GM12878 (cell line): ENCODE measurements at regions not wholly inside any gene's neighbourhood (a gene's known extent, or its start where the extent isn't known, plus 50 kb on each side); places are given as distances from the start of the nearest gene placed in this dataset.

Experiments used
- ATAC-seq: fragments of 200-7000 bp; cut with Tn5 transposase; 3 replicates; pipeline ENCODE4 v1.9.1; 2020; ENCODE audit warnings: mild to moderate bottlenecking, moderate library complexity
- BruUV-seq: library from RNA; stranded (reverse); fragments of 400-500 nt; replicated peaks from 2 replicates; lab custom pipeline; 2021; lab: Mats Ljungman, UMichigan
- CTCF ChIA-PET: fragments of 300-600 bp; sonication (Branson Sonifier 250); formaldehyde crosslinking; extraction: SDS; loops from one replicate; lab custom pipeline; 2021; ENCODE audit warnings: inconsistent platforms; lab: Yijun Ruan, JAX
- POLR2A ChIA-PET: fragments of 350-600 bp; formaldehyde crosslinking; extraction: SDS; loops from one replicate; lab custom pipeline; 2021; ENCODE audit warnings: inconsistent platforms; lab: Charles Lee
- RAD21 ChIA-PET: fragments of 300-600 bp; sonication (Branson Sonifier 250); formaldehyde crosslinking; loops from one replicate; lab custom pipeline; 2023; ENCODE audit warnings: antibody characterized with exemption; ENCODE audit not compliant: unreplicated experiment; lab: Charles Lee
- SMC1A ChIA-PET: fragments of 300-600 bp; sonication (Branson Sonifier 250); formaldehyde crosslinking; loops from one replicate; lab custom pipeline; 2023; ENCODE audit not compliant: unreplicated experiment, uncharacterized antibody; lab: Charles Lee
- DNase-seq: peaks from one replicate; pipeline ENCODE4 v3.0.0-alpha.2; 2011; ENCODE audit warnings: low read depth, low spot score
- FAIRE-seq: peaks from 3 replicates; lab custom pipeline; 2011; peaks lifted over from hg19 to GRCh38; lab: Jason Lieb, UNC
- H2AFZ ChIP-seq: 2 replicates; pipeline ENCODE4 v1.6.0; 2011; ENCODE audit warnings: low read depth, low read length, control low read depth; ENCODE audit not compliant: control insufficient read depth
- H3K27ac ChIP-seq: 2 replicates; pipeline ENCODE4 v1.5.1; 2011; ENCODE audit warnings: control low read depth; ENCODE audit not compliant: control insufficient read depth, insufficient read depth
- H3K27me3 ChIP-seq, 2 experiments: replicated peaks in 1 of 2; 2 replicates each; pipeline versions ENCODE4 v1.6.0 to v1.6.1; 2011; ENCODE audit warnings: low read length in 1 of 2; ENCODE audit not compliant: control insufficient read depth in 2 of 2, insufficient read depth in 2 of 2
- H3K36me3 ChIP-seq, 2 experiments: 2 replicates each; pipeline ENCODE4 v1.5.1; 2011; ENCODE audit warnings: low read length in 1 of 2; ENCODE audit not compliant: control insufficient read depth in 2 of 2, insufficient read depth in 2 of 2
- H3K4me1 ChIP-seq: 2 replicates; pipeline ENCODE4 v1.6.1; 2011; ENCODE audit warnings: mild to moderate bottlenecking, low read length, moderate library complexity, mixed read lengths; ENCODE audit not compliant: control insufficient read depth, insufficient read depth
- H3K4me2 ChIP-seq: 2 replicates; pipeline ENCODE4 v1.6.0; 2011; ENCODE audit warnings: control low read depth; ENCODE audit not compliant: control insufficient read depth, insufficient read depth
- H3K4me3 ChIP-seq: fragments of 200-600 bp; sonication (generic); 2 replicates; pipeline ENCODE4 v1.5.1; 2016
- H3K79me2 ChIP-seq: 2 replicates; pipeline ENCODE4 v1.6.0; 2011; ENCODE audit warnings: low read length; ENCODE audit not compliant: control insufficient read depth, insufficient read depth
- H3K9ac ChIP-seq: 2 replicates; pipeline ENCODE4 v1.8.0; 2011; ENCODE audit warnings: low read length, control low read depth, mixed read lengths; ENCODE audit not compliant: control insufficient read depth, insufficient read depth
- H3K9me3 ChIP-seq: replicated peaks from 3 replicates; pipeline ENCODE4 v1.5.1; 2011; ENCODE audit warnings: mild to moderate bottlenecking, low read length; ENCODE audit not compliant: control insufficient read depth, insufficient read depth
- H4K20me1 ChIP-seq: 2 replicates; pipeline ENCODE4 v1.6.0; 2011; ENCODE audit not compliant: control insufficient read depth, insufficient read depth
- ETV6 ChIP-seq, 2 experiments: fragments of 450-650 bp in 1 of 2; IDR thresholded peaks in 1 of 2; conservative IDR thresholded peaks in 1 of 2; 2 replicates each; pipeline ENCODE4 v1.6.1; 2014; ENCODE audit warnings: antibody characterized with exemption in 1 of 2, borderline replicate concordance in 1 of 2, low read depth in 1 of 2, mild to moderate bottlenecking in 1 of 2, moderate library complexity in 1 of 2
- GATAD2B ChIP-seq: fragments of 450-650 bp; conservative IDR thresholded peaks from 2 replicates; pipeline ENCODE4 v1.6.1; 2017; ENCODE audit warnings: low read depth, mild to moderate bottlenecking, moderate library complexity
- HDAC2 ChIP-seq: fragments of 200-600 bp; sonication (generic); IDR thresholded peaks from 2 replicates; pipeline ENCODE4 v1.6.1; 2017
- IKZF1 ChIP-seq: fragments of 450-650 bp; conservative IDR thresholded peaks from 2 replicates; pipeline ENCODE4 v1.6.1; 2017; ENCODE audit warnings: antibody characterized with exemption, mild to moderate bottlenecking
- IRF4 ChIP-seq: IDR thresholded peaks from 2 replicates; pipeline ENCODE4 v1.6.1; 2011; ENCODE audit warnings: low read depth, low read length
- SPI1 ChIP-seq: IDR thresholded peaks from 2 replicates; pipeline ENCODE4 v1.6.1; 2011; ENCODE audit warnings: low read depth, mild to moderate bottlenecking, low read length, moderate library complexity, borderline replicate concordance; ENCODE audit not compliant: insufficient read depth
- TBL1XR1 ChIP-seq: IDR thresholded peaks from 2 replicates; pipeline ENCODE4 v1.6.1; 2012; ENCODE audit warnings: low read depth, low read length, improper control_type of control experiment
- ZBED1 ChIP-seq: IDR thresholded peaks from 2 replicates; pipeline ENCODE4 v1.6.1; 2016; ENCODE audit warnings: borderline replicate concordance
- ZSCAN29 ChIP-seq: fragments of 450-650 bp; IDR thresholded peaks from 2 replicates; pipeline ENCODE4 v1.6.1; 2017; ENCODE audit warnings: mild to moderate bottlenecking, moderate library complexity
- WGBS: methylation state at CpG from one replicate; pipeline ENCODE4 v1.1.6; 2016; ENCODE audit warnings: low lambda C conversion rate; ENCODE audit not compliant: insufficient replicate concordance, insufficient coverage; ENCODE audit errors: missing lambda C conversion rate; 5-methylcytosine and 5-hydroxymethylcytosine counted together
- in situ Hi-C: fragments of 300-500 bp; cut with MboI; formaldehyde crosslinking; loops from 9 replicates; pipeline ENCODE4 v1.14.3; 2018; ENCODE audit warnings: mixed read lengths
- intact Hi-C: fragments of 100-400 bp; cut with micrococcal nuclease; formaldehyde crosslinking; loops from one replicate; pipeline ENCODE4 v1.14.2; 2022; ENCODE audit not compliant: unreplicated experiment
- TF ChIP-seq, protein P1 (sequence below): fragments of 450-650 bp; conservative IDR thresholded peaks from 2 replicates; pipeline ENCODE4 v1.6.1; 2017; ENCODE audit warnings: mild to moderate bottlenecking, moderate library complexity
- TF ChIP-seq, protein P2 (sequence below): fragments of 450-650 bp; IDR thresholded peaks from 2 replicates; pipeline ENCODE4 v1.6.1; 2017; ENCODE audit warnings: mild to moderate bottlenecking, low read depth, inconsistent platforms; ENCODE audit not compliant: poor library complexity, severe bottlenecking

DNA sequence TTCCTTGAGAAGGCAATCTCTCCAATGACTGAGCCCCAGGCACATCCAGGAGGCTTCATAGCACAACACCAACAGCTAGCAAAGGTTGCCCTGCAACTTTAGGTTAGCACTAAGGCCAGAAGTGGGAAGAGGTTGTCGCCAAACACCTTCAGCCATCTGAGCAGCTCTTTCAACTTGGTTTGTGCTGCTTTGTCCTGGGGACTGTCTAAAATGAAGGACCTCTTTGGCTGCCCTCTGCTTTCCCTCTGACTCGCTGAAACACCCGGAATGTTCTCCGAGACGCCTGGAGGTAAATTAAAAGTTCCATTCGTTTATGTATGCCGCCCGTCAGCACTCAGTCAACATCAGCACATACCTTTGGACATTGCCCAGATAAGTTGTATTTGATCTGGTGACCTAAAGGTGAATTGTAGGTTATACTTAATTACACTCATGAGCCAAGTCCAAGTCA is 121.2 kb upstream of the NR2F2 start (continued):
- TF ChIP-seq, protein P1, sequence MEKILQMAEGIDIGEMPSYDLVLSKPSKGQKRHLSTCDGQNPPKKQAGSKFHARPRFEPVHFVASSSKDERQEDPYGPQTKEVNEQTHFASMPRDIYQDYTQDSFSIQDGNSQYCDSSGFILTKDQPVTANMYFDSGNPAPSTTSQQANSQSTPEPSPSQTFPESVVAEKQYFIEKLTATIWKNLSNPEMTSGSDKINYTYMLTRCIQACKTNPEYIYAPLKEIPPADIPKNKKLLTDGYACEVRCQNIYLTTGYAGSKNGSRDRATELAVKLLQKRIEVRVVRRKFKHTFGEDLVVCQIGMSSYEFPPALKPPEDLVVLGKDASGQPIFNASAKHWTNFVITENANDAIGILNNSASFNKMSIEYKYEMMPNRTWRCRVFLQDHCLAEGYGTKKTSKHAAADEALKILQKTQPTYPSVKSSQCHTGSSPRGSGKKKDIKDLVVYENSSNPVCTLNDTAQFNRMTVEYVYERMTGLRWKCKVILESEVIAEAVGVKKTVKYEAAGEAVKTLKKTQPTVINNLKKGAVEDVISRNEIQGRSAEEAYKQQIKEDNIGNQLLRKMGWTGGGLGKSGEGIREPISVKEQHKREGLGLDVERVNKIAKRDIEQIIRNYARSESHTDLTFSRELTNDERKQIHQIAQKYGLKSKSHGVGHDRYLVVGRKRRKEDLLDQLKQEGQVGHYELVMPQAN = no peak
- no peak for TF ChIP-seq TBL1XR1
- no peak for TF ChIP-seq HDAC2
- no peak for TF ChIP-seq ZBED1

DNA sequence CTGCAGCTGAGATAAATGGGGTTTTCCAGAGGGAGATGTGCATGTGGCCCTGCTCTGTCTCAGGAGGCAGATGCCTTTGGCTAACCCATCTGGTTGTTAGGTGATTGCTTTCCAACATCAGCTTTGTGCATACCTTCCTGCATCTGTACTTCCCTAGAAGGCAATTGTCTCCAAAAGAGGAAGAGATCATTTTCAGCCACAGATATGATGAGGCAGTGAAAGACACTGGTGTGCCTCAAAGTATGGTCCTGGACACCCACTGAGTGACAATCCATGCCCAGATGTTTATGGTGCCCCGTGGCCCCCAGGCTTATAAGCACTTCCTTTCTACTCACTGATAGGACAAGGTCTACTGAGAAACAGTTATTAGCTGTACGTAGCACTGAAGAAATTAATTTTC is 117.5 kb upstream of the NR2F2 start:
- ATAC-seq (peak; percentile 64), FAIRE-seq (no peak)
- CTCF ChIA-PET = no interaction called here
- TF ChIP-seq IRF4 = no peak
- peak; percentile 80; the same call in 1 of the 2 replicates for TF ChIP-seq SPI1
- TF ChIP-seq ZSCAN29 = no peak
- TF ChIP-seq GATAD2B = no peak
- no peak for TF ChIP-seq ETV6 (conservative IDR thresholded peaks at IDR 0.05 in 1 of 2, IDR thresholded peaks at IDR 0.05 in 1 of 2; ENCODE audit: borderline replicate concordance in 1 of 2, low read depth in 1 of 2)
- TF ChIP-seq IKZF1 = 0 out of 2 replicates have a peak, but pooled peaks have one; percentile 16
- TF ChIP-seq, protein P2, sequence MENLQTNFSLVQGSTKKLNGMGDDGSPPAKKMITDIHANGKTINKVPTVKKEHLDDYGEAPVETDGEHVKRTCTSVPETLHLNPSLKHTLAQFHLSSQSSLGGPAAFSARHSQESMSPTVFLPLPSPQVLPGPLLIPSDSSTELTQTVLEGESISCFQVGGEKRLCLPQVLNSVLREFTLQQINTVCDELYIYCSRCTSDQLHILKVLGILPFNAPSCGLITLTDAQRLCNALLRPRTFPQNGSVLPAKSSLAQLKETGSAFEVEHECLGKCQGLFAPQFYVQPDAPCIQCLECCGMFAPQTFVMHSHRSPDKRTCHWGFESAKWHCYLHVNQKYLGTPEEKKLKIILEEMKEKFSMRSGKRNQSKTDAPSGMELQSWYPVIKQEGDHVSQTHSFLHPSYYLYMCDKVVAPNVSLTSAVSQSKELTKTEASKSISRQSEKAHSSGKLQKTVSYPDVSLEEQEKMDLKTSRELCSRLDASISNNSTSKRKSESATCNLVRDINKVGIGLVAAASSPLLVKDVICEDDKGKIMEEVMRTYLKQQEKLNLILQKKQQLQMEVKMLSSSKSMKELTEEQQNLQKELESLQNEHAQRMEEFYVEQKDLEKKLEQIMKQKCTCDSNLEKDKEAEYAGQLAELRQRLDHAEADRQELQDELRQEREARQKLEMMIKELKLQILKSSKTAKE = no peak
- TF ChIP-seq, all 136 proteins: peak for 2
- no peak overlapping the region for H3K4me2 ChIP-seq
- no peaks in the 10 kb centered on the region for H3K27me3 ChIP-seq
- no peak for DNase-seq
- H3K27ac ChIP-seq = no peak overlapping the region
- ChIA-PET SMC1A (interaction anchor here (0.6 to 1.9 kb wide), 6 partner anchors 10 to 40 kb away, joined by 3 to 6 read pairs (median 3); no protein-coding TSS in a partner anchor), POLR2A (no interaction called here), RAD21 (interaction anchor here (1.0 to 1.4 kb wide), 3 partner anchors 9 to 114 kb away, joined by 3 to 4 read pairs (median 3); no protein-coding TSS in a partner anchor)
- no peak overlapping the region for H3K9ac ChIP-seq
- intact Hi-C loops (no loop called here), in situ Hi-C loops (no loop called here)
- no peak overlapping the region for H2AFZ ChIP-seq
- no peaks in the 10 kb centered on the region for H3K4me1 ChIP-seq
- H3K79me2 ChIP-seq = no peaks in the 10 kb centered on the region
- no peaks in the 10 kb centered on the region for H3K36me3 ChIP-seq
- H3K4me3 ChIP-seq = no peak overlapping the region
- H3K9me3 ChIP-seq = peaks cover 1% of the 10 kb centered on the region; the same call in 1 of the 3 replicates
- 45% methylated on average over 2 of the region's 2 CpGs for WGBS
- no TSS peak for BruUV-seq
- no peaks in the 10 kb centered on the region for H4K20me1 ChIP-seq
